GM12874 (cell line): ENCODE measurements at regions not wholly inside any gene's neighbourhood (a gene's known extent, or its start where the extent isn't known, plus 50 kb on each side); places are given as distances from the start of the nearest gene placed in this dataset.

ENCODE experiments used
- TF ChIP-seq, protein P1 (sequence below): IDR thresholded peaks from 2 replicates; pipeline ENCODE4 v1.5.1; 2011; ENCODE audit warnings: low read depth, mild to moderate bottlenecking, control low read depth, low read length, moderate library complexity; ENCODE audit not compliant: insufficient read depth

DNA sequence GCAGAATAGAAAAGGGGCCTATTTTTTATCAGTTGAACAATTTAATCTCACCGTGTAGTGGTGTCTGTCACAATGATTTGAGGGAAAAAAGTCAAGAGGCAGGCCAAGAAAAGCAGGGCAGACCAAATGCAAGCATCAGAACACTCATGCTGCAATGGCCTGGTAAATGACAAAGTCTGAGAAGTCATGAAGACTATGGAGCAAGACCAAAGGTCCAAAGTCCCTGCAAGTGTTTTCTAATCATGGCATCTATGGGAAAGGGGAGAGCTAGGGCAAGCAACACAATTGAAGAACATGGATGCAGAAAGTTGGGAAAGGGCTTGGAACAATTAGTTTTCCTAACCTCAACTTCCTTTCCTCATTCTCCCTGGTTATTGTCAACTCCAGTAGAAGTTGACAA, 147.7 kb upstream of the TLL1 start:
- TF ChIP-seq, protein P1, sequence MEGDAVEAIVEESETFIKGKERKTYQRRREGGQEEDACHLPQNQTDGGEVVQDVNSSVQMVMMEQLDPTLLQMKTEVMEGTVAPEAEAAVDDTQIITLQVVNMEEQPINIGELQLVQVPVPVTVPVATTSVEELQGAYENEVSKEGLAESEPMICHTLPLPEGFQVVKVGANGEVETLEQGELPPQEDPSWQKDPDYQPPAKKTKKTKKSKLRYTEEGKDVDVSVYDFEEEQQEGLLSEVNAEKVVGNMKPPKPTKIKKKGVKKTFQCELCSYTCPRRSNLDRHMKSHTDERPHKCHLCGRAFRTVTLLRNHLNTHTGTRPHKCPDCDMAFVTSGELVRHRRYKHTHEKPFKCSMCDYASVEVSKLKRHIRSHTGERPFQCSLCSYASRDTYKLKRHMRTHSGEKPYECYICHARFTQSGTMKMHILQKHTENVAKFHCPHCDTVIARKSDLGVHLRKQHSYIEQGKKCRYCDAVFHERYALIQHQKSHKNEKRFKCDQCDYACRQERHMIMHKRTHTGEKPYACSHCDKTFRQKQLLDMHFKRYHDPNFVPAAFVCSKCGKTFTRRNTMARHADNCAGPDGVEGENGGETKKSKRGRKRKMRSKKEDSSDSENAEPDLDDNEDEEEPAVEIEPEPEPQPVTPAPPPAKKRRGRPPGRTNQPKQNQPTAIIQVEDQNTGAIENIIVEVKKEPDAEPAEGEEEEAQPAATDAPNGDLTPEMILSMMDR, result no peak

DNA sequence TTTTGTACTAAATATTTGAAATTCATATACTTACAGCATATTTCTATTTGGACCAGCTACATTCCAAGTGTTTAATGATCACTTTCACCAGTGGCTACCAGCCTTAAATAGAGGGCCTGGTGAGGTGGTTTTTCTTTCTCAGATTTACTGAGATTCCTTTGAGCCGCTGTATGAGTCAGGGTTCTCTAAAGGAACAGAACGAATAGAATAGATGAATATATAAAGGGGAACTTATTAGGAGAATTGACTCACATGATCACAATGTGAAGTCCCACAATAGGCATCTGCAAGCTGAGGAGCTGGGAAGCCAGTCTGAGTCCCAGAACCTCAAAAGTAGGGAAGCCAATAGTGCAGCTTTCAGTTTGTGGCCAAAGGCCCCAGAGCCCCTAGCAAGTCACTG, 146.2 kb upstream of the TLL1 start:
- TF ChIP-seq, protein P1, result no peak

DNA sequence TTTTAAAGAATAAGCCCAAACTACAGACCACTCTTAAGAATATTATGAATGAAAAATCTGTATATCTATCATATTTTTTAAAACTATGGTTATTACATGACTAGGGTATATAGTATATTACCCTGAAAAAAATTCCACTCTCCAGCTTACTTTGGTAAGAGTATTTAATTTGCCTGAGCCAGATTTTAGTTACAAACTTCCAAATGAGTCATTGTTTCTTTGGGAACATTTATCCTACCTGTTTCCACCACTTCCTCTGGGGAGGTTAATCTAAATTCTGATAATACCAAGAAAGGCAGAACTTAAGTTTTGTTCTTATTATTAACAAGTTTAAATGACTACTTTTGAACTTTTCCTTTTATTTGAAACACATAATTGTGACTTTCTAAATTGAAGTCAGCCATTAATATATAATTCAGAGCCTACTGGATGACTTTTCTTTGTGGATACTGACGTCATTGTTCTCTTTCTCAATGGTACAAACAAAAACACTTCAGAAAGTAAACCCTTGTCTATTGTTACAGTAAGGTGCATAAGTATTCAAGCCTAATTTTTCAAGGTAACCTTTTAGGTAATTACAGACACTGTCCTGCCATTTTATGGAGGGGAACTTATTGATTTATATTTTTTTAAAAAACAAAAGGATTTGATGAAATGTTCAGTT, 135.6 kb upstream of the TLL1 start:
- TF ChIP-seq, protein P1, result no peak

DNA sequence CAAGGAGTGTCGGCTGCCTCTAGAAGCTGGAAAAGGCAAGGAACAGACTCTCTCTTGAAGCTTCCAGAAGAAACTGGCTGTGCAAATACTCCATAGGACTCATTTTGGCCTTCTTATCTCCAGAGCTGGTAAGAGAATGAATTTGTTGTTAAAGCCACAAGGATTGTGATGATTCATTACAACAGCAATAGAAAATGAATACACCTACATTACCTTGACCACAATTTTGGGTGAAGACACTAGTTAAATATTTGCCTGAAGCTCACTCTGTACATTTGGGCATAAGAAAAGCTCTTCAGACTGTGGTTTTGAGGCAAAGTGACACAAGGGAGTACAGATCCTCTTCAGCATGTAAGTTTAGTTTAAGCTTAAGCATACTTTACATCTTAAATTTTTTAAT, 134.5 kb upstream of the TLL1 start:
- TF ChIP-seq, protein P1, result no peak

DNA sequence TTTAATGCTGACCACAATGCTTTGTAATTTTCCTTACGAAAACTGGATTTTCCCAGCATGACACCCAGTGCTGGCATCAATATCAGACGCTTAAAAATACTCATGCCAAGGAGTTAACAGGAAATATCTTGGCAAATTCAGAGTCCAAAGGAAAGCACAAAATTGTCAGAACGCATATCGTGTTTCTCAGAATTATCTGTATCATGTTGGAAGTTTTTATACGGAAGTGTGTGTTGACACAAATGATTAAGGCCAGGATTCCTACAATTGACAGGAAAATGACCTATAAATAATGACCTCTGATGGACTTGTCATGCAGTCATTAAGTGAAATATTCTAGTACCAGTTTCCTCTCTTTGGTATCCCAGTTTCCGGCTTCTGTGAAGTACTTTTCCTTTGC, 132.1 kb upstream of the TLL1 start:
- TF ChIP-seq, protein P1, result no peak

DNA sequence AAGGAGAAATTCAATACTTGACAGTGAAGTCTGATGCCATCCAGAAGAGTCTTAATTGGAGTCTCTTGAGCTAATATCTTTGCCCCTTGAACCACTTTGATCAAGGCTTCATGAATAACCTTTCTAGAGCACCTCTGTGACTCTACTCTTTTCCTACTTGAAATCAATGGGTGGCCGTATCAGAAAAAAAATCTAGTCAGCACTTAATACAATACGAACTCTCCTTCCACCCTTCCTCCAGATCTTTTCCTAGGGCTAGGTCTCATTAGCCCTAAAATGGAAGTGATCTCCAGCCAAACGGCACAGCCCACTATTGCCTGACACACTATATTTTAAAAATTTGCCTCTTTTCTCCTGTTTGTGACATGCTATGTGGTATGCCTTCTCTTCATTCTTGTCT, 129.6 kb upstream of the TLL1 start:
- TF ChIP-seq, protein P1, result no peak

DNA sequence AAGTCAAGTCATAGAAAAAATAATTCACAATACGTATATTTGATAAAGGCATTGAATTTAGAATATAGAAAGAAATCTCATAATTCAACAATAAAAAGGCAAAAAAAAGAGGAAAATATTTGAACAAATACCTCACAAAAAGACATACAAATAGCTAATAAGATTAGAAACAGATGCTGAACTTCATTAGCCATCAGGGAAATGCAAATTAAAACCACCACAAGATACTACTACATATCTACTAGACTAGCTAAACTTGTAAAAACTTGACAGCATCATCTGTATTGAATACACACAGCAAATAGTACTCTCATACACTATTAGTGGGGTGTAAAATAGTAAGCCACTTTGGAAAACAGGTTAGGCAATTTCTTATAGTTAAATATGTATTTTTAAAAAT, 128.7 kb upstream of the TLL1 start:
- TF ChIP-seq, protein P1, result no peak
